ENCODE measurements at regions not wholly inside any gene's neighbourhood (a gene's known extent, or its start where the extent isn't known, plus 50 kb on each side); places are given as distances from the start of the nearest gene placed in this dataset.

GRCh38 chr5:6235726-6236125 lies 142.6 kb downstream of the MED10 start:
- TF ChIP-seq EZH2 (IDR thresholded peaks at IDR 0.05; ENCODE audit: borderline replicate concordance, low read depth, low read length, poor library complexity, severe bottlenecking): no peak
- TF ChIP-seq, protein P1, sequence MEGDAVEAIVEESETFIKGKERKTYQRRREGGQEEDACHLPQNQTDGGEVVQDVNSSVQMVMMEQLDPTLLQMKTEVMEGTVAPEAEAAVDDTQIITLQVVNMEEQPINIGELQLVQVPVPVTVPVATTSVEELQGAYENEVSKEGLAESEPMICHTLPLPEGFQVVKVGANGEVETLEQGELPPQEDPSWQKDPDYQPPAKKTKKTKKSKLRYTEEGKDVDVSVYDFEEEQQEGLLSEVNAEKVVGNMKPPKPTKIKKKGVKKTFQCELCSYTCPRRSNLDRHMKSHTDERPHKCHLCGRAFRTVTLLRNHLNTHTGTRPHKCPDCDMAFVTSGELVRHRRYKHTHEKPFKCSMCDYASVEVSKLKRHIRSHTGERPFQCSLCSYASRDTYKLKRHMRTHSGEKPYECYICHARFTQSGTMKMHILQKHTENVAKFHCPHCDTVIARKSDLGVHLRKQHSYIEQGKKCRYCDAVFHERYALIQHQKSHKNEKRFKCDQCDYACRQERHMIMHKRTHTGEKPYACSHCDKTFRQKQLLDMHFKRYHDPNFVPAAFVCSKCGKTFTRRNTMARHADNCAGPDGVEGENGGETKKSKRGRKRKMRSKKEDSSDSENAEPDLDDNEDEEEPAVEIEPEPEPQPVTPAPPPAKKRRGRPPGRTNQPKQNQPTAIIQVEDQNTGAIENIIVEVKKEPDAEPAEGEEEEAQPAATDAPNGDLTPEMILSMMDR (conservative IDR thresholded peaks at IDR 0.05; ENCODE audit: low read depth, low read length): no peak
